Panc1 (cell line): ENCODE measurements at regions not wholly inside any gene's neighbourhood (a gene's known extent, or its start where the extent isn't known, plus 50 kb on each side); places are given as distances from the start of the nearest gene placed in this dataset.

Experiments used
- ATAC-seq: fragments of 200-7000 bp; cut with Tn5 transposase; 2 replicates; pipeline ENCODE4 v1.9.1; 2020; ENCODE audit warnings: mild to moderate bottlenecking, moderate library complexity
- BruUV-seq: library from RNA; stranded (reverse); fragments of 400-500 nt; replicated peaks from 2 replicates; lab custom pipeline; 2021; lab: Mats Ljungman, UMichigan
- CTCF ChIA-PET: fragments of 300-600 bp; sonication (Branson Sonifier 250); formaldehyde crosslinking; loops from one replicate; lab custom pipeline; 2022; ENCODE audit warnings: antibody characterized with exemption; lab: Charles Lee
- POLR2A ChIA-PET: fragments of 300-600 bp; sonication (Branson Sonifier 250); formaldehyde crosslinking; loops from one replicate; lab custom pipeline; 2022; ENCODE audit warnings: antibody characterized with exemption; lab: Charles Lee
- DNase-seq: peaks from one replicate; pipeline ENCODE4 v3.0.0-alpha.2; 2010; ENCODE audit warnings: low read depth, low spot score
- H3K27ac ChIP-seq: 2 replicates; pipeline ENCODE4 v1.5.1; 2011; ENCODE audit warnings: mild to moderate bottlenecking, low read length, inconsistent platforms
- H3K27me3 ChIP-seq: fragments of 200-500 bp; sonication (Bioruptor generic); 2 replicates; pipeline ENCODE4 v1.6.0; 2014; ENCODE audit warnings: low read length, inconsistent platforms; ENCODE audit not compliant: control insufficient read depth, insufficient read depth
- H3K36me3 ChIP-seq: fragments of 200-500 bp; sonication (Bioruptor generic); 2 replicates; pipeline ENCODE4 v1.5.1; 2014; ENCODE audit warnings: inconsistent platforms, mild to moderate bottlenecking, low read length, moderate library complexity; ENCODE audit not compliant: control insufficient read depth, insufficient read depth
- H3K4me1 ChIP-seq: 2 replicates; pipeline ENCODE4 v1.5.1; 2011; ENCODE audit warnings: inconsistent platforms, mild to moderate bottlenecking, low read length, moderate library complexity; ENCODE audit not compliant: control insufficient read depth, insufficient read depth
- H3K4me3 ChIP-seq, 2 experiments: 2 replicates each; pipeline ENCODE4 v1.5.1; 2011 to 2012; ENCODE audit warnings: low read depth in 2 of 2, low read length in 2 of 2, mild to moderate bottlenecking in 2 of 2, inconsistent platforms in 1 of 2, moderate library complexity in 1 of 2
- H3K9me3 ChIP-seq: fragments of 200-500 bp; sonication (Bioruptor generic); 2 replicates; pipeline ENCODE4 v1.5.1; 2014; ENCODE audit warnings: low read depth, mild to moderate bottlenecking, inconsistent platforms, low read length, moderate library complexity; ENCODE audit not compliant: control insufficient read depth, insufficient read depth
- CTCF ChIP-seq: fragments of 450-650 bp; IDR thresholded peaks from 2 replicates; pipeline ENCODE4 v1.5.1; 2017; ENCODE audit warnings: mild to moderate bottlenecking
- POLR2AphosphoS5 ChIP-seq: IDR thresholded peaks from 2 replicates; pipeline ENCODE4 v1.6.1; 2012; ENCODE audit warnings: mild to moderate bottlenecking, low read depth, low read length, moderate library complexity
- REST ChIP-seq, 2 experiments: IDR thresholded peaks; 2 replicates each; pipeline ENCODE4 v1.6.1; 2011 to 2012; ENCODE audit warnings: low read depth in 2 of 2, control low read depth in 1 of 2, low read length in 1 of 2, mild to moderate bottlenecking in 1 of 2, moderate library complexity in 1 of 2; ENCODE audit not compliant: insufficient read depth in 1 of 2
- SIN3A ChIP-seq: IDR thresholded peaks from 2 replicates; pipeline ENCODE4 v1.6.1; 2012; ENCODE audit warnings: low read depth, mild to moderate bottlenecking, low read length, moderate library complexity, borderline replicate concordance; ENCODE audit not compliant: insufficient read depth
- TCF7L2 ChIP-seq: IDR thresholded peaks from 2 replicates; pipeline ENCODE4 v1.6.1; 2011; ENCODE audit warnings: mild to moderate bottlenecking, low read depth, low read length, inconsistent platforms
- in situ Hi-C: cut with HindIII; loops from 2 replicates; pipeline ENCODE4 v1.10.0; 2016; ENCODE audit warnings: low sequenced_read_pairs, low pct_unique_long_range_greater_than_20kb
- intact Hi-C: fragments of 100-400 bp; cut with micrococcal nuclease; formaldehyde crosslinking; loops from one replicate; pipeline ENCODE4 v1.10.0; 2022; ENCODE audit not compliant: unreplicated experiment

DNA sequence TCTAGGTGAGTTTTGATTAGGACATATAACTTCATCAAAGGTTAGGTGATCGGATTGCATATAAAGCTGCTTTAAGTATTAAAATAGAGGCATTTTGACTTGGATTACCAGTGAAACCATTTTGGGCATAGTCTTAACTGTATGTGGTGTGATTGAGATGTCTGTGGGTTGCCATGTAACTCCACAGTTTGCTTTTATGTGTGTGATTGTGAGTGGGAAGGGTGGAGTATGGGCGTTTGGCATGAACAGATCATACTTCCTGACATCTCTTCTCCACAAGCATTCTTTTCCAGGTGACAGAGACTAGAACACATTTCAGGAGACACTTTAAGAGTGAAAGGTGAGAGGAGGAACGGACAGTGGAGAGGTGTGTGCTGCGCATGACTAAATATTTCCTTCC is 136.1 kb downstream of the CEP135 start:
- no peaks in the 10 kb centered on the region for H3K27me3 ChIP-seq
- BruUV-seq: no TSS peak
- no peak overlapping the region for H3K4me3 ChIP-seq
- no peaks in the 10 kb centered on the region for H3K9me3 ChIP-seq
- ChIA-PET CTCF (no interaction called here), POLR2A (interaction anchor here (0.5 kb wide), 1 partner anchor 37 kb away, joined by 3 read pairs; no protein-coding TSS in a partner anchor)
- DNase-seq: no peak
- no peak overlapping the region for H3K27ac ChIP-seq
- TF ChIP-seq REST (IDR thresholded peaks at IDR 0.05; ENCODE audit: insufficient read depth in 1 of 2, low read depth in 2 of 2, low read length in 1 of 2) (no peak), SIN3A (no peak), TCF7L2 (no peak), POLR2AphosphoS5 (no peak), CTCF (no peak)
- no peaks in the 10 kb centered on the region for H3K36me3 ChIP-seq
- H3K4me1 ChIP-seq: 0 out of 2 replicates have a peak, but pooled peaks cover 2% of the 10 kb centered on the region
- intact Hi-C loops: no loop called here
- in situ Hi-C loops: no loop called here
- no peak for ATAC-seq
